Lower leg skin (tissue), 3 donors: ENCODE measurements at regions not wholly inside any gene's neighbourhood (a gene's known extent, or its start where the extent isn't known, plus 50 kb on each side); places are given as distances from the start of the nearest gene placed in this dataset.

Experiments
- POLR2A ChIP-seq, 2 donors: fragments of 450-650 bp; IDR thresholded peaks; one replicate each; pipeline ENCODE4 v1.6.1; 2016 to 2017; ENCODE audit warnings: antibody characterized with exemption in 2 of 2, mild to moderate bottlenecking in 1 of 2, moderate library complexity in 1 of 2
- TF ChIP-seq, protein P1 (sequence below), 3 donors: fragments of 450-650 bp; IDR thresholded peaks; one replicate each; pipeline ENCODE4 v1.5.1; 2016; ENCODE audit warnings: antibody characterized with exemption in 3 of 3, mild to moderate bottlenecking in 3 of 3, moderate library complexity in 2 of 3

DNA sequence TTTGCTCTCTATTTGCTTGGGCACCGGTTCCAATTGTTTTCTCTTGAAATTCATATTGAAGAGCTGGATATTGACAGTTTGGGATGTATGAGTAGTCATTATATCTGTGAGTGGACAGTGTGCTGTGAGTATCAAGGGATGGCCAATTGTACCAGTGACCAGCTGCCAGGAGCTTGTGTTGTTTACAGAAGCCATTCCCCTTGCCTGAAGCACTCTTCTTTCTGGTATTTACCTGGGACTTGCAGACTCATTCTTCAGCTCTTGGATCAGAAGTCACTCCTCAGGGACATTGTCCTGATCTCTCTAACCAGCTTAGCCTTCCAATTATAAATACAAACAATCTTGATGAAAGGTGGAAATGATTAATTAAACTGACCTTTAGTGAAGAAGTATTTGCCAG is 438.3 kb upstream of the LRATD1 start:
- TF ChIP-seq POLR2A (IDR thresholded peaks at IDR 0.05) = no peak
- TF ChIP-seq, protein P1, sequence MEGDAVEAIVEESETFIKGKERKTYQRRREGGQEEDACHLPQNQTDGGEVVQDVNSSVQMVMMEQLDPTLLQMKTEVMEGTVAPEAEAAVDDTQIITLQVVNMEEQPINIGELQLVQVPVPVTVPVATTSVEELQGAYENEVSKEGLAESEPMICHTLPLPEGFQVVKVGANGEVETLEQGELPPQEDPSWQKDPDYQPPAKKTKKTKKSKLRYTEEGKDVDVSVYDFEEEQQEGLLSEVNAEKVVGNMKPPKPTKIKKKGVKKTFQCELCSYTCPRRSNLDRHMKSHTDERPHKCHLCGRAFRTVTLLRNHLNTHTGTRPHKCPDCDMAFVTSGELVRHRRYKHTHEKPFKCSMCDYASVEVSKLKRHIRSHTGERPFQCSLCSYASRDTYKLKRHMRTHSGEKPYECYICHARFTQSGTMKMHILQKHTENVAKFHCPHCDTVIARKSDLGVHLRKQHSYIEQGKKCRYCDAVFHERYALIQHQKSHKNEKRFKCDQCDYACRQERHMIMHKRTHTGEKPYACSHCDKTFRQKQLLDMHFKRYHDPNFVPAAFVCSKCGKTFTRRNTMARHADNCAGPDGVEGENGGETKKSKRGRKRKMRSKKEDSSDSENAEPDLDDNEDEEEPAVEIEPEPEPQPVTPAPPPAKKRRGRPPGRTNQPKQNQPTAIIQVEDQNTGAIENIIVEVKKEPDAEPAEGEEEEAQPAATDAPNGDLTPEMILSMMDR (IDR thresholded peaks at IDR 0.05) = no peak
